B cell (primary cell): ENCODE measurements at regions not wholly inside any gene's neighbourhood (a gene's known extent, or its start where the extent isn't known, plus 50 kb on each side); places are given as distances from the start of the nearest gene placed in this dataset.

Experiments used
- ATAC-seq: fragments of 200-7000 bp; cut with Tn5 transposase; one replicate; pipeline ENCODE4 v1.10.0; 2021; ENCODE audit warnings: low read depth, mild to moderate bottlenecking, moderate number of reproducible peaks, moderate library complexity
- CTCF ChIA-PET: fragments of 350-600 bp; sonication (Branson Sonifier 250); formaldehyde crosslinking; loops from one replicate; lab custom pipeline; 2021; ENCODE audit warnings: antibody characterized with exemption, inconsistent platforms; lab: Charles Lee
- POLR2A ChIA-PET: fragments of 350-600 bp; sonication (Branson Sonifier 250); formaldehyde crosslinking; loops from one replicate; lab custom pipeline; 2021; ENCODE audit warnings: antibody characterized with exemption; lab: Charles Lee
- DNase-seq: peaks from one replicate; pipeline ENCODE4 v3.0.0; 2013
- H2AFZ ChIP-seq: 2 replicates; pipeline ENCODE4 v1.6.1; 2012; ENCODE audit warnings: mild to moderate bottlenecking, low read depth, low read length; ENCODE audit not compliant: insufficient read depth, poor library complexity, severe bottlenecking
- H3K27ac ChIP-seq, 2 donors: 1 replicate in 1 of 2; 2 replicates in 1 of 2; pipeline ENCODE4 v1.5.1; 2012 to 2013; ENCODE audit warnings: low read length in 2 of 2, mild to moderate bottlenecking in 2 of 2, moderate library complexity in 1 of 2
- H3K27me3 ChIP-seq, 4 experiments: fragments of 200-600 bp in 1 of 4; sonication (generic) in 1 of 4; replicated peaks in 1 of 4; 1 replicate in 2 of 4; 2 replicates in 2 of 4; pipeline versions ENCODE4 v1.6.1 to v1.7.0; 2013 to 2016; ENCODE audit warnings: low read length in 3 of 4, mild to moderate bottlenecking in 2 of 4, mixed read lengths in 1 of 4, moderate library complexity in 1 of 4; ENCODE audit not compliant: insufficient read depth in 4 of 4, control insufficient read depth in 3 of 4; ENCODE audit errors: control extremely low read depth in 1 of 4
- H3K36me3 ChIP-seq, 2 experiments: replicated peaks in 1 of 2; 1 replicate in 1 of 2; 2 replicates in 1 of 2; pipeline versions ENCODE4 v1.6.1 to v1.7.1; 2013; ENCODE audit warnings: low read length in 1 of 2; ENCODE audit not compliant: insufficient read depth in 2 of 2, control insufficient read depth in 1 of 2; ENCODE audit errors: control extremely low read depth in 1 of 2, extremely low read depth in 1 of 2
- H3K4me1 ChIP-seq, 2 donors: fragments of 200-600 bp in 1 of 2; sonication (generic) in 1 of 2; 1 replicate in 1 of 2; 2 replicates in 1 of 2; pipeline versions ENCODE4 v1.5.1 to v1.6.1; 2013 to 2017; ENCODE audit warnings: low read length in 2 of 2; ENCODE audit not compliant: control insufficient read depth in 2 of 2, insufficient read depth in 2 of 2
- H3K4me2 ChIP-seq: replicated peaks from 2 replicates; pipeline ENCODE3; 2012; ENCODE audit warnings: mild to moderate bottlenecking, low read depth, low read length; ENCODE audit not compliant: poor library complexity, severe bottlenecking
- H3K4me3 ChIP-seq, 5 experiments: fragments of 200-600 bp in 1 of 5; sonication (generic) in 1 of 5; 1 replicate in 3 of 5; 2 replicates in 2 of 5; pipeline versions ENCODE4 v1.5.1 to v1.7.0; 2011 to 2016; ENCODE audit warnings: low read length in 4 of 5, mild to moderate bottlenecking in 4 of 5, low read depth in 2 of 5, control low read depth in 1 of 5, moderate library complexity in 1 of 5; ENCODE audit not compliant: insufficient read depth in 1 of 5; ENCODE audit errors: control extremely low read depth in 1 of 5, extremely low read depth in 1 of 5
- H3K79me2 ChIP-seq: fragments of 200-600 bp; sonication (generic); one replicate; pipeline ENCODE4 v1.6.0; 2016; ENCODE audit warnings: low read length; ENCODE audit not compliant: control insufficient read depth, insufficient read depth
- H3K9ac ChIP-seq: fragments of 200-600 bp; sonication (generic); 2 replicates; pipeline ENCODE4 v1.6.1; 2017; ENCODE audit warnings: mild to moderate bottlenecking, low read length, moderate library complexity
- H3K9me3 ChIP-seq, 3 donors: one replicate each; pipeline versions ENCODE4 v1.6.1 to v1.7.1; 2013; ENCODE audit warnings: low read length in 2 of 3; ENCODE audit not compliant: control insufficient read depth in 2 of 3, insufficient read depth in 1 of 3; ENCODE audit errors: control extremely low read depth in 1 of 3
- H4K20me1 ChIP-seq: 2 replicates; pipeline ENCODE4 v1.6.0; 2012; ENCODE audit warnings: mild to moderate bottlenecking, low read length; ENCODE audit not compliant: insufficient read depth, control insufficient read depth, poor library complexity, severe bottlenecking
- H3K27ac Mint-ChIP-seq: one replicate; pipeline ENCODE4 v1.8.0; 2021; ENCODE audit warnings: mixed read lengths
- H3K27me3 Mint-ChIP-seq: one replicate; pipeline ENCODE4 v1.8.0; 2021; ENCODE audit warnings: mixed read lengths
- H3K4me1 Mint-ChIP-seq: one replicate; pipeline ENCODE4 v1.8.0; 2021; ENCODE audit warnings: mixed read lengths
- H3K4me3 Mint-ChIP-seq: one replicate; pipeline ENCODE4 v1.8.0; 2021; ENCODE audit warnings: mixed read lengths
- H3K9me3 Mint-ChIP-seq: one replicate; pipeline ENCODE4 v1.8.0; 2022; ENCODE audit warnings: mixed read lengths; ENCODE audit not compliant: insufficient read depth
- EZH2 ChIP-seq: IDR thresholded peaks from 2 replicates; pipeline ENCODE4 v1.6.1; 2012; ENCODE audit warnings: borderline replicate concordance, low read depth, mild to moderate bottlenecking, moderate library complexity, low read length; ENCODE audit not compliant: insufficient read depth, poor library complexity, severe bottlenecking
- WGBS: methylation state at CpG from one replicate; pipeline ENCODE4 v1.1.5; 2013; ENCODE audit warnings: missing lambda C conversion rate; ENCODE audit not compliant: insufficient coverage; 5-methylcytosine and 5-hydroxymethylcytosine counted together
- intact Hi-C: fragments of 100-400 bp; cut with micrococcal nuclease; formaldehyde crosslinking; loops from one replicate; pipeline ENCODE4 v1.10.0; 2022
- TF ChIP-seq, protein P1 (sequence below): fragments of 200-600 bp; IDR thresholded peaks from one replicate; pipeline ENCODE4 v1.8.0; 2022; ENCODE audit warnings: antibody characterized with exemption, mild to moderate bottlenecking

DNA sequence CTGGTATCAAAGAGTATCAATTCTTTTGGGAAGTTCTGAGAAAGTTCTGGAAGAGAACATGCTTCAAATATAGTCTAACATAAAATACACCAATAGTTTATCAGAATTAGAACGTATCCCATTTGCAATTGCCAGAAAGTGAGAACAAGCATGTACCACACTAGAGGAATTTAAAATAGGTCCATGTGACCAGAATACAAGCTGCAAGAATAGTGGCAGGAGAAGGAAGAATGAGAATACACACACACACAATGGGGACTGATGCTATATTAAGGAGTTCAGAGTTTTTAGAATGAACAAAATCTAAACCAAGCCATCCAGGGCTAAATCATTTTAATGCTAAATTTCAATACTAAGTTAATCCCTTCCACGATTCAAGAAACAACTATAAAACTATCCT, 99.1 kb upstream of the TMEM168 start:
- CTCF ChIA-PET = interaction anchor here (0.8 to 1.1 kb wide), 2 partner anchors 9 to 19 kb away, joined by 4 to 5 read pairs; no protein-coding TSS in a partner anchor
- no peak overlapping the region for H3K4me2 ChIP-seq
- TF ChIP-seq EZH2 = no peak
- TF ChIP-seq, protein P1, sequence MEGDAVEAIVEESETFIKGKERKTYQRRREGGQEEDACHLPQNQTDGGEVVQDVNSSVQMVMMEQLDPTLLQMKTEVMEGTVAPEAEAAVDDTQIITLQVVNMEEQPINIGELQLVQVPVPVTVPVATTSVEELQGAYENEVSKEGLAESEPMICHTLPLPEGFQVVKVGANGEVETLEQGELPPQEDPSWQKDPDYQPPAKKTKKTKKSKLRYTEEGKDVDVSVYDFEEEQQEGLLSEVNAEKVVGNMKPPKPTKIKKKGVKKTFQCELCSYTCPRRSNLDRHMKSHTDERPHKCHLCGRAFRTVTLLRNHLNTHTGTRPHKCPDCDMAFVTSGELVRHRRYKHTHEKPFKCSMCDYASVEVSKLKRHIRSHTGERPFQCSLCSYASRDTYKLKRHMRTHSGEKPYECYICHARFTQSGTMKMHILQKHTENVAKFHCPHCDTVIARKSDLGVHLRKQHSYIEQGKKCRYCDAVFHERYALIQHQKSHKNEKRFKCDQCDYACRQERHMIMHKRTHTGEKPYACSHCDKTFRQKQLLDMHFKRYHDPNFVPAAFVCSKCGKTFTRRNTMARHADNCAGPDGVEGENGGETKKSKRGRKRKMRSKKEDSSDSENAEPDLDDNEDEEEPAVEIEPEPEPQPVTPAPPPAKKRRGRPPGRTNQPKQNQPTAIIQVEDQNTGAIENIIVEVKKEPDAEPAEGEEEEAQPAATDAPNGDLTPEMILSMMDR = no peak
- no peaks in the 10 kb centered on the region for H4K20me1 ChIP-seq
- DNase-seq = no peak
- H3K4me1 Mint-ChIP-seq = peaks cover 9% of the 10 kb centered on the region
- ATAC-seq = no peak
- no peaks in the 10 kb centered on the region for H3K27me3 ChIP-seq
- intact Hi-C loops = loop anchor here (10.0 kb wide), 1 partner anchor 434 kb away; the partner anchor contains the start of gene IFRD1
- H3K9me3 ChIP-seq = peaks cover 0 to 7% (median 0%) of the 10 kb centered on the region in 3 donors
- H3K4me1 ChIP-seq = no peaks in the 10 kb centered on the region
- no peak overlapping the region for H3K9ac ChIP-seq
- H3K27ac Mint-ChIP-seq = no peak overlapping the region
- H3K4me3 Mint-ChIP-seq = no peak overlapping the region
- H3K79me2 ChIP-seq = no peaks in the 10 kb centered on the region
- no peak overlapping the region for H3K27ac ChIP-seq
- no peaks in the 10 kb centered on the region for H3K9me3 Mint-ChIP-seq
- H3K4me3 ChIP-seq = no peak overlapping the region
- no peaks in the 10 kb centered on the region for H3K27me3 Mint-ChIP-seq
- POLR2A ChIA-PET = no interaction called here
- H3K36me3 ChIP-seq = peaks cover 4 to 5% of the 10 kb centered on the region in 2 experiments
- WGBS = no CpG with 5 or more reads among the region's 2 CpGs
- no peak overlapping the region for H2AFZ ChIP-seq

DNA sequence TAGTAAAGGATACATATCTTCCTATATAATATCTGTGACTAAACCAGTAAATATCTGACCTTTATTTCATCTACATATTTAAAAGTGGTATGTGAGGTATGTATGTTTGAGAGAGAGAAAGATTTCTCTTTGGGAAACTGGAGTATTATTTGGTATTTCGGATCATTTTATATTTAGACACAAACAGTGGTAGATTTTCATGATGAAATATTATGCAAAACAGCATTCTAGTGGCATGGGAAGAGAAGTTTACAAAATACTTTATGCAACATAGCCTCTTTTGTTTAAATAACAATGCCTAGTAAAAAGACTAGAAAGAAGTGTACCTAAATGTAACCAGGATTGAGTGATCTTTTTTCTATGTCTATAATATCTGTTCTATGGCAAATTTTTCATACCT, 98.6 kb upstream of the TMEM168 start:
- no peak overlapping the region for H3K4me3 Mint-ChIP-seq
- intact Hi-C loops = loop anchor here (10.0 kb wide), 1 partner anchor 434 kb away; the partner anchor contains the start of gene IFRD1
- CTCF ChIA-PET = no interaction called here

More for the DNA sequence above, 98.6 kb upstream of the TMEM168 start:
- WGBS = no CpG with 5 or more reads among the region's 1 CpG
- Histone ChIP-seq H3K27ac (no peak overlapping the region), H3K27me3 (no peaks in the 10 kb centered on the region), H3K4me2 (no peak overlapping the region), H3K36me3 (peaks cover 2 to 5% of the 10 kb centered on the region in 2 experiments), H2AFZ (no peak overlapping the region), H3K4me1 (no peaks in the 10 kb centered on the region), H3K9ac (no peak overlapping the region), H3K4me3 (no peak overlapping the region), H4K20me1 (no peaks in the 10 kb centered on the region), H3K79me2 (no peaks in the 10 kb centered on the region), H3K9me3 (peaks cover 0 to 7% (median 0%) of the 10 kb centered on the region in 3 donors)
- TF ChIP-seq EZH2 = no peak
- TF ChIP-seq, protein P1 = no peak
- Mint-ChIP-seq H3K27ac (no peak overlapping the region), H3K27me3 (no peaks in the 10 kb centered on the region), H3K4me1 (peaks cover 10% of the 10 kb centered on the region), H3K9me3 (peaks cover under 1% of the 10 kb centered on the region)
- ATAC-seq = no peak
- POLR2A ChIA-PET = no interaction called here
- DNase-seq = no peak
